ENCODE measurements at regions not wholly inside any gene's neighbourhood (a gene's known extent, or its start where the extent isn't known, plus 50 kb on each side); places are given as distances from the start of the nearest gene placed in this dataset.

- TF ChIP-seq CTCF (IDR thresholded peaks at IDR 0.05) (no peak), EZH2phosphoT487 (IDR thresholded peaks at IDR 0.05) (no peak)
Measured at GRCh38 chr1:244264163-244264562, 187.5 kb downstream of the ADSS2 start.

Measured in neural progenitor cell (in vitro differentiated cells).